H1 (cell line): ENCODE measurements at regions not wholly inside any gene's neighbourhood (a gene's known extent, or its start where the extent isn't known, plus 50 kb on each side); places are given as distances from the start of the nearest gene placed in this dataset.

Source experiments
- CTCF ChIA-PET: fragments of 300-600 bp; sonication (Branson Sonifier 250); formaldehyde crosslinking; loops from one replicate; lab custom pipeline; 2021; ENCODE audit not compliant: partially characterized antibody; lab: Charles Lee
- POLR2A ChIA-PET: fragments of 300-600 bp; sonication (Branson Sonifier 250); formaldehyde crosslinking; loops from one replicate; lab custom pipeline; 2021; ENCODE audit warnings: inconsistent platforms; ENCODE audit not compliant: partially characterized antibody; lab: Charles Lee
- DNase-seq, 2 experiments: peaks; one replicate each; pipeline versions ENCODE4 v3.0.0 to v3.0.0-alpha.2; 2010 to 2022; ENCODE audit warnings: low spot score in 2 of 2, low read depth in 1 of 2, mixed read lengths in 1 of 2
- FAIRE-seq: peaks from 2 replicates; lab custom pipeline; 2011; peaks lifted over from hg19 to GRCh38; lab: Jason Lieb, UNC
- H2AFZ ChIP-seq: 2 replicates; pipeline ENCODE4 v1.8.1; 2012; ENCODE audit warnings: low read length, inconsistent platforms
- H2AK5ac ChIP-seq: 2 replicates; pipeline ENCODE4 v1.6.1; 2013; ENCODE audit warnings: low read depth, low read length
- H2BK120ac ChIP-seq: replicated peaks from 2 replicates; pipeline ENCODE3; 2013; ENCODE audit warnings: low read depth, low read length, inconsistent platforms
- H2BK12ac ChIP-seq: 2 replicates; pipeline ENCODE4 v1.6.1; 2013; ENCODE audit warnings: low read depth, low read length
- H2BK15ac ChIP-seq: 2 replicates; pipeline ENCODE4 v1.6.1; 2013; ENCODE audit warnings: low read length
- H2BK20ac ChIP-seq: 2 replicates; pipeline ENCODE4 v1.6.1; 2013; ENCODE audit warnings: low read length
- H2BK5ac ChIP-seq: 2 replicates; pipeline ENCODE4 v1.6.1; 2013; ENCODE audit warnings: low read depth, low read length
- H3K14ac ChIP-seq: 2 replicates; pipeline ENCODE4 v1.6.1; 2013; ENCODE audit warnings: inconsistent platforms; ENCODE audit not compliant: insufficient read length
- H3K18ac ChIP-seq: 2 replicates; pipeline ENCODE4 v1.6.1; 2013; ENCODE audit warnings: low read length; ENCODE audit errors: extremely low read depth
- H3K23ac ChIP-seq: 2 replicates; pipeline ENCODE4 v1.6.1; 2013; ENCODE audit warnings: inconsistent platforms; ENCODE audit not compliant: insufficient read length
- H3K23me2 ChIP-seq: 2 replicates; pipeline ENCODE4 v1.6.1; 2013; ENCODE audit warnings: low read depth, low read length
- H3K27ac ChIP-seq: 2 replicates; pipeline ENCODE4 v1.6.1; 2011; ENCODE audit warnings: low read depth, low read length, inconsistent platforms
- H3K27me3 ChIP-seq, 4 experiments: replicated peaks in 1 of 4; 1 replicate in 1 of 4; 2 replicates in 3 of 4; pipeline versions ENCODE4 v1.6.1 to v1.8.1; 2011 to 2013; ENCODE audit warnings: low read length in 3 of 4, mild to moderate bottlenecking in 3 of 4, inconsistent platforms in 2 of 4, mixed read lengths in 2 of 4, moderate library complexity in 1 of 4; ENCODE audit not compliant: control insufficient read depth in 3 of 4, insufficient read depth in 3 of 4; ENCODE audit errors: extremely low read depth in 1 of 4
- H3K36me3 ChIP-seq, 4 experiments: 2 replicates each; pipeline versions ENCODE4 v1.6.1 to v1.8.1; 2011 to 2013; ENCODE audit warnings: mild to moderate bottlenecking in 4 of 4, low read length in 3 of 4, moderate library complexity in 2 of 4, control low read depth in 1 of 4, inconsistent platforms in 1 of 4; ENCODE audit not compliant: insufficient read depth in 4 of 4, control insufficient read depth in 2 of 4
- H3K4ac ChIP-seq: replicated peaks from 2 replicates; pipeline ENCODE3; 2013; ENCODE audit warnings: low read length, low read depth, mixed read lengths, inconsistent platforms; ENCODE audit not compliant: insufficient read length
- H3K4me1 ChIP-seq, 4 experiments: replicated peaks in 1 of 4; 1 replicate in 1 of 4; 2 replicates in 3 of 4; pipeline versions ENCODE4 v1.6.1 to v1.8.1; 2011 to 2013; ENCODE audit warnings: low read length in 3 of 4, inconsistent platforms in 2 of 4, mixed read lengths in 1 of 4; ENCODE audit not compliant: insufficient read depth in 4 of 4, control insufficient read depth in 3 of 4
- H3K4me2 ChIP-seq, 2 experiments: 2 replicates each; pipeline versions ENCODE4 v1.6.1 to v1.8.1; 2011 to 2013; ENCODE audit warnings: low read depth in 2 of 2, low read length in 2 of 2, control low read depth in 1 of 2, inconsistent platforms in 1 of 2, mild to moderate bottlenecking in 1 of 2; ENCODE audit not compliant: insufficient read depth in 1 of 2
- H3K4me3 ChIP-seq, 4 experiments: fragments of 200-600, 300-600 bp in 1 of 4; sonication (generic), shearing (Covaris generic), sonication (Bioruptor Twin) in 1 of 4; 2 replicates each; pipeline versions ENCODE4 v1.5.1 to v1.8.1; 2011 to 2016; ENCODE audit warnings: low read length in 4 of 4, low read depth in 3 of 4, control low read depth in 2 of 4, inconsistent platforms in 2 of 4, mild to moderate bottlenecking in 2 of 4, mixed read lengths in 1 of 4, moderate library complexity in 1 of 4; ENCODE audit not compliant: insufficient read depth in 2 of 4; ENCODE audit errors: extremely low read depth in 1 of 4
- H3K56ac ChIP-seq: replicated peaks from 2 replicates; pipeline ENCODE3; 2013; ENCODE audit warnings: low read depth, mild to moderate bottlenecking, mixed read lengths, low read length, inconsistent platforms; ENCODE audit not compliant: insufficient read length
- H3K79me1 ChIP-seq: 2 replicates; pipeline ENCODE4 v1.6.1; 2013; ENCODE audit warnings: low read depth, low read length, control low read depth
- H3K79me2 ChIP-seq, 2 experiments: 2 replicates each; pipeline versions ENCODE4 v1.6.1 to v1.8.1; 2012 to 2013; ENCODE audit warnings: low read length in 2 of 2, mild to moderate bottlenecking in 2 of 2, inconsistent platforms in 1 of 2; ENCODE audit not compliant: insufficient read depth in 2 of 2, control insufficient read depth in 1 of 2
- H3K9ac ChIP-seq, 4 experiments: replicated peaks in 1 of 4; 1 replicate in 1 of 4; 2 replicates in 3 of 4; pipeline versions ENCODE4 v1.6.1 to v1.8.1; 2011 to 2013; ENCODE audit warnings: low read depth in 3 of 4, low read length in 3 of 4, control low read depth in 2 of 4, mild to moderate bottlenecking in 2 of 4, moderate library complexity in 2 of 4, inconsistent platforms in 1 of 4; ENCODE audit errors: extremely low read depth in 1 of 4
- H3K9me3 ChIP-seq, 2 experiments: 2 replicates each; pipeline versions ENCODE4 v1.6.1 to v1.8.1; 2012 to 2013; ENCODE audit warnings: mild to moderate bottlenecking in 2 of 2, moderate library complexity in 2 of 2, control low read depth in 1 of 2, inconsistent platforms in 1 of 2, low read depth in 1 of 2, low read length in 1 of 2, mixed read lengths in 1 of 2; ENCODE audit not compliant: insufficient read depth in 2 of 2
- H4K20me1 ChIP-seq, 2 experiments: replicated peaks in 1 of 2; 2 replicates each; pipeline versions ENCODE3 to v1.8.1; 2011 to 2013; ENCODE audit warnings: inconsistent platforms in 2 of 2, low read length in 2 of 2, mild to moderate bottlenecking in 1 of 2; ENCODE audit not compliant: insufficient read depth in 2 of 2, control insufficient read depth in 1 of 2
- H4K5ac ChIP-seq: 2 replicates; pipeline ENCODE4 v1.6.1; 2013; ENCODE audit warnings: low read length, low read depth, mixed read lengths, inconsistent platforms; ENCODE audit not compliant: insufficient read length
- H4K8ac ChIP-seq: 2 replicates; pipeline ENCODE4 v1.8.0; 2013; ENCODE audit warnings: mild to moderate bottlenecking, moderate library complexity, low read length, inconsistent platforms; ENCODE audit not compliant: insufficient read depth; ENCODE audit errors: extremely low read depth
- H4K91ac ChIP-seq: replicated peaks from 2 replicates; pipeline ENCODE3; 2013; ENCODE audit warnings: low read length, mixed read lengths, inconsistent platforms; ENCODE audit not compliant: insufficient read length
- EP300 ChIP-seq, 2 experiments: IDR thresholded peaks; 1 replicate in 1 of 2; 2 replicates in 1 of 2; pipeline ENCODE4 v1.6.1; 2011 to 2012; ENCODE audit warnings: low read depth in 2 of 2, low read length in 2 of 2, mild to moderate bottlenecking in 2 of 2, borderline replicate concordance in 1 of 2, inconsistent platforms in 1 of 2, moderate library complexity in 1 of 2
- SAP30 ChIP-seq: fragments of 300-600 bp; sonication (generic); IDR thresholded peaks from 2 replicates; pipeline ENCODE4 v1.7.1; 2012; ENCODE audit warnings: low read length, moderate library complexity, mild to moderate bottlenecking, inconsistent platforms; ENCODE audit not compliant: insufficient read depth, insufficient replicate concordance

DNA sequence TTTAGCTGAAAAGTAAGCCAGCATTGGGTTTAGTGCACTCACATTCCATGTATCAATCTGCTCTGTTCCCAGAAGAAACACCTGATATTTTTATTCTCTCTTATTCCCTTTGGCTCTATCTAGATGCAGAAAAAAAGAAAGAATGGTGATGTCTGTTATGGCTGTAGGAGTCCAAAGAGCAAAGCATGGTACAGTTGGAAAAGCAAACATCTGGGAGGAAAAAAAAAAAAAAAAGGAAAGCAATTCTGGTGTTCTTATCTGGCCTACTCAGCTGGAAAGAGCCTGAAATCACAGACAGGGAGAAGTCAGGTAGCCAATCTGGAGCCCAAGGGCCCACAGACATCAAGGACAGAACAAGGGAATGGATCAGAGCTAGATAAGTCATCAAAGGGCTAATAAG lies 293.9 kb downstream of the DUSP6 start:
- no peak overlapping the region for H3K4me3 ChIP-seq
- no peak overlapping the region for H2AFZ ChIP-seq
- H4K5ac ChIP-seq, result no peak overlapping the region
- FAIRE-seq (no peak), DNase-seq (no peak)
- no peaks in the 10 kb centered on the region for H3K27me3 ChIP-seq
- H3K4ac ChIP-seq, result no peak overlapping the region
- no peak overlapping the region for H2BK20ac ChIP-seq
- no peaks in the 10 kb centered on the region for H3K79me2 ChIP-seq
- no peak overlapping the region for H3K23ac ChIP-seq
- ChIA-PET CTCF (interaction anchor here (1.3 kb wide), 1 partner anchor 404 kb away, joined by 4 read pairs; no protein-coding TSS in a partner anchor), POLR2A (no interaction called here)
- no peaks in the 10 kb centered on the region for H3K23me2 ChIP-seq
- H3K27ac ChIP-seq, result no peak overlapping the region
- H3K9ac ChIP-seq, result no peak overlapping the region
- H3K14ac ChIP-seq, result no peak overlapping the region
- no peaks in the 10 kb centered on the region for H3K36me3 ChIP-seq
- no peak overlapping the region for H2BK15ac ChIP-seq
- H3K4me1 ChIP-seq, result no peaks in the 10 kb centered on the region
- no peak overlapping the region for H3K4me2 ChIP-seq
- H2BK120ac ChIP-seq, result no peak overlapping the region
- H4K91ac ChIP-seq, result no peak overlapping the region
- H3K56ac ChIP-seq, result no peak overlapping the region
- H4K20me1 ChIP-seq, result no peaks in the 10 kb centered on the region
- H2AK5ac ChIP-seq, result no peak overlapping the region
- no peak overlapping the region for H2BK12ac ChIP-seq
- H2BK5ac ChIP-seq, result no peak overlapping the region
- no peak overlapping the region for H3K18ac ChIP-seq
- peaks cover 0 to 6% of the 10 kb centered on the region in 2 experiments; a peak in 1 of 4 replicates for H3K9me3 ChIP-seq
- H3K79me1 ChIP-seq, result no peaks in the 10 kb centered on the region
- H4K8ac ChIP-seq, result no peak overlapping the region
- no peak for TF ChIP-seq EP300 (IDR thresholded peaks at IDR 0.05; ENCODE audit: borderline replicate concordance in 1 of 2, low read depth in 2 of 2, low read length in 2 of 2)
- TF ChIP-seq SAP30, result no peak
